ENCODE measurements at regions not wholly inside any gene's neighbourhood (a gene's known extent, or its start where the extent isn't known, plus 50 kb on each side); places are given as distances from the start of the nearest gene placed in this dataset.

GRCh38 chr14:51792809-51793208 lies 67.6 kb upstream of the GNG2 start:
- DNase-seq (ENCODE audit: low read depth, low spot score) (no peak), FAIRE-seq (no peak)
- Histone ChIP-seq H2AFZ (ENCODE audit: low read depth, low read length) (no peak overlapping the region), H3K4me3 (replicated peaks in 1 of 3; ENCODE audit: insufficient read depth in 1 of 3, low read depth in 1 of 3, low read length in 3 of 3) (no peak overlapping the region), H3K79me2 (ENCODE audit: control insufficient read depth, insufficient read depth, low read length) (no peaks in the 10 kb centered on the region), H3K9ac (replicated peaks; ENCODE audit: extremely low read depth, insufficient read depth, low read length) (no peak overlapping the region), H3K27ac (ENCODE audit: insufficient read depth, low read depth, low read length) (no peak overlapping the region), H3K4me1 (ENCODE audit: control insufficient read depth, extremely low read depth, insufficient read depth, low read length) (no peaks in the 10 kb centered on the region), H3K27me3 (ENCODE audit: control insufficient read depth in 2 of 2, insufficient read depth in 2 of 2, low read length in 2 of 2) (peaks cover 9 to 16% of the 10 kb centered on the region in 2 experiments), H3K9me3 (replicated peaks; ENCODE audit: control insufficient read depth, insufficient read depth, low read length) (no peaks in the 10 kb centered on the region), H3K4me2 (ENCODE audit: insufficient read depth, low read length) (no peak overlapping the region), H4K20me1 (replicated peaks; ENCODE audit: control insufficient read depth, extremely low read depth, insufficient read depth, low read length) (no peaks in the 10 kb centered on the region), H3K36me3 (ENCODE audit: control insufficient read depth in 2 of 2, extremely low read depth in 1 of 2, insufficient read depth in 2 of 2, low read length in 2 of 2) (no peaks in the 10 kb centered on the region), H3K9me1 (replicated peaks; ENCODE audit: control insufficient read depth, extremely low read depth, insufficient read depth, low read length) (no peaks in the 10 kb centered on the region)
- no TSS peak for BruUV-seq (replicated peaks)
- ChIA-PET CTCF (interaction anchor here (1.3 to 1.8 kb wide), 2 partner anchors 13 to 14 kb away, joined by 4 to 7 read pairs; no protein-coding TSS in a partner anchor), POLR2A (no interaction called here)
- dilution Hi-C loops (cut with MboI; ENCODE audit: extremely low pct_ligation_motif_present, low sequenced_read_pairs) (no loop called here), intact Hi-C loops (cut with micrococcal nuclease) (no loop called here)
- TF ChIP-seq MAX (IDR thresholded peaks at IDR 0.05; ENCODE audit: insufficient read depth, insufficient read length) (no peak), POLR2A (IDR thresholded peaks at IDR 0.05; ENCODE audit: low read depth, low read length) (no peak), FOS (IDR thresholded peaks at IDR 0.05; ENCODE audit: borderline replicate concordance, insufficient read depth, low read length) (no peak), GATA2 (IDR thresholded peaks at IDR 0.05; ENCODE audit: insufficient read depth, insufficient read length, low read depth, low read length) (no peak), MYC (IDR thresholded peaks at IDR 0.05; ENCODE audit: low read depth, low read length) (no peak), JUN (IDR thresholded peaks at IDR 0.05; ENCODE audit: borderline replicate concordance, insufficient read depth, insufficient read length, low read depth) (no peak), POLR2AphosphoS5 (IDR thresholded peaks at IDR 0.05; ENCODE audit: insufficient read depth, low read depth, low read length) (no peak), EZH2 (IDR thresholded peaks at IDR 0.05; ENCODE audit: borderline replicate concordance, low read depth, low read length, severe bottlenecking) (no peak), CTCF (IDR thresholded peaks at IDR 0.05; ENCODE audit: extremely low read depth in 1 of 2, insufficient read depth in 1 of 2, low read depth in 1 of 2, low read length in 2 of 2) (no peak)

All from endothelial cell of umbilical vein (primary cell).